Esophagus muscularis mucosa (tissue), 4 donors: ENCODE measurements at regions not wholly inside any gene's neighbourhood (a gene's known extent, or its start where the extent isn't known, plus 50 kb on each side); places are given as distances from the start of the nearest gene placed in this dataset.

Source experiments
- DNase-seq: peaks from one replicate; pipeline ENCODE4 v3.0.0-alpha.2; 2017; ENCODE audit errors: extremely low spot score
- H3K27ac ChIP-seq, 4 donors: fragments of 200-600 bp; sonication (generic); replicated peaks in 1 of 4; 1 replicate in 3 of 4; 2 replicates in 1 of 4; pipeline ENCODE4 v1.5.1; 2016 to 2019; ENCODE audit warnings: mild to moderate bottlenecking in 1 of 4
- H3K27me3 ChIP-seq, 4 donors: fragments of 200-600 bp; sonication (generic); one replicate each; pipeline versions ENCODE4 v1.5.1 to v1.6.0; 2016 to 2019
- H3K36me3 ChIP-seq, 4 donors: fragments of 200-600 bp; sonication (generic); one replicate each; pipeline ENCODE4 v1.5.1; 2016 to 2019
- H3K4me1 ChIP-seq, 4 donors: fragments of 200-600 bp; sonication (generic); one replicate each; pipeline ENCODE4 v1.5.1; 2016 to 2019
- H3K4me3 ChIP-seq, 4 donors: fragments of 200-600 bp; sonication (generic); 1 replicate in 2 of 4; 2 replicates in 2 of 4; pipeline ENCODE4 v1.5.1; 2016 to 2019; ENCODE audit warnings: mild to moderate bottlenecking in 4 of 4, moderate library complexity in 1 of 4
- H3K9me3 ChIP-seq, 4 donors: fragments of 200-600 bp; sonication (generic); 1 replicate in 3 of 4; 2 replicates in 1 of 4; pipeline ENCODE4 v1.5.1; 2016 to 2019
- CTCF ChIP-seq, 3 experiments: fragments of 200-600 bp in 2 of 3; fragments of 450-650 bp in 1 of 3; sonication (generic) in 2 of 3; IDR thresholded peaks; one replicate each; pipeline ENCODE4 v1.5.1; 2017 to 2019; ENCODE audit warnings: antibody characterized with exemption in 3 of 3, mild to moderate bottlenecking in 2 of 3, moderate library complexity in 1 of 3
- EP300 ChIP-seq: sonication (generic); formaldehyde crosslinking; IDR thresholded peaks from one replicate; pipeline ENCODE4 v1.6.1; 2017; ENCODE audit warnings: antibody characterized with exemption
- POLR2A ChIP-seq: fragments of 450-650 bp; IDR thresholded peaks from one replicate; pipeline ENCODE4 v1.6.1; 2017; ENCODE audit warnings: antibody characterized with exemption, moderate library complexity, mild to moderate bottlenecking, low read depth
- POLR2AphosphoS5 ChIP-seq, 2 donors: sonication (generic); formaldehyde crosslinking; IDR thresholded peaks; one replicate each; pipeline ENCODE4 v1.6.1; 2017; ENCODE audit warnings: antibody characterized with exemption in 2 of 2
- WGBS: methylation state at CpG from one replicate; pipeline ENCODE4 v1.1.5; 2018; 5-methylcytosine and 5-hydroxymethylcytosine counted together
- intact Hi-C: fragments of 100-400 bp; cut with DNase I; formaldehyde crosslinking; loops from one replicate; pipeline ENCODE4 v1.15.1; 2023

- no peak for DNase-seq
- Histone ChIP-seq H3K27me3 (peaks cover 0 to 41% (median 0%) of the 10 kb centered on the region in 4 donors), H3K36me3 (no peaks in the 10 kb centered on the region), H3K9me3 (no peaks in the 10 kb centered on the region), H3K4me1 (no peaks in the 10 kb centered on the region), H3K27ac (no peak overlapping the region), H3K4me3 (no peak overlapping the region)
- intact Hi-C loops = no loop called here
- 45% methylated on average over 22 of the region's 23 CpGs for WGBS
- no peak for TF ChIP-seq CTCF (IDR thresholded peaks at IDR 0.05)
- TF ChIP-seq POLR2AphosphoS5 (IDR thresholded peaks at IDR 0.05) = no peak
- no peak for TF ChIP-seq POLR2A
- no peak for TF ChIP-seq EP300
Observed at GRCh38 chr22:47550524-47551430, 788.3 kb downstream of the TBC1D22A start.

GRCh38 chr22:47549741-47550340 lies 787.4 kb downstream of the TBC1D22A start:
- Histone ChIP-seq H3K27ac (no peak overlapping the region), H3K36me3 (no peaks in the 10 kb centered on the region), H3K9me3 (peaks cover 0 to 9% (median 0%) of the 10 kb centered on the region in 4 donors), H3K4me1 (no peaks in the 10 kb centered on the region), H3K27me3 (peaks cover 0 to 41% (median 0%) of the 10 kb centered on the region in 4 donors), H3K4me3 (no peak overlapping the region)
- TF ChIP-seq EP300 (no peak), POLR2AphosphoS5 (IDR thresholded peaks at IDR 0.05) (no peak), POLR2A (no peak), CTCF (IDR thresholded peaks at IDR 0.05) (no peak)
- intact Hi-C loops = no loop called here
- DNase-seq = no peak
- 85% methylated on average over 16 of the region's 17 CpGs for WGBS

- TF ChIP-seq POLR2A (no peak), EP300 (no peak), CTCF (IDR thresholded peaks at IDR 0.05) (no peak), POLR2AphosphoS5 (IDR thresholded peaks at IDR 0.05) (no peak)
- WGBS = 78% methylated on average over 8 of the region's 12 CpGs
Observed at GRCh38 chr22:47548953-47549740, 786.7 kb downstream of the TBC1D22A start.

GRCh38 chr22:47547881-47548650 lies 785.6 kb downstream of the TBC1D22A start:
- no peak overlapping the region for H3K4me3 ChIP-seq
- no peak overlapping the region for H3K27ac ChIP-seq
- no peak for TF ChIP-seq POLR2AphosphoS5 (IDR thresholded peaks at IDR 0.05)
- TF ChIP-seq EP300 = no peak
- no peak for TF ChIP-seq CTCF (IDR thresholded peaks at IDR 0.05)
- no peak for TF ChIP-seq POLR2A
- intact Hi-C loops = no loop called here
- peaks cover 0 to 13% (median 0%) of the 10 kb centered on the region in 4 donors for H3K9me3 ChIP-seq
- 82% methylated on average over 20 of the region's 20 CpGs for WGBS
- H3K4me1 ChIP-seq = no peaks in the 10 kb centered on the region
- peaks cover 0 to 33% (median 0%) of the 10 kb centered on the region in 4 donors for H3K27me3 ChIP-seq
- H3K36me3 ChIP-seq = no peaks in the 10 kb centered on the region
- peak; percentile 82 for DNase-seq

More at GRCh38 chr22:47548953-47549740, 786.7 kb downstream of the TBC1D22A start:
- no peaks in the 10 kb centered on the region for H3K36me3 ChIP-seq
- H3K4me3 ChIP-seq = no peak overlapping the region
- H3K27ac ChIP-seq = no peak overlapping the region
- H3K4me1 ChIP-seq = no peaks in the 10 kb centered on the region
- intact Hi-C loops = no loop called here
- H3K27me3 ChIP-seq = peaks cover 0 to 39% (median 0%) of the 10 kb centered on the region in 4 donors
- H3K9me3 ChIP-seq = peaks cover 0 to 13% (median 0%) of the 10 kb centered on the region in 4 donors
- DNase-seq = peak; percentile 86
